ENCODE measurements at regions not wholly inside any gene's neighbourhood (a gene's known extent, or its start where the extent isn't known, plus 50 kb on each side); places are given as distances from the start of the nearest gene placed in this dataset.

GRCh38 chr16:10296956-10297340 lies 88.9 kb upstream of the ATF7IP2 start:
- TF ChIP-seq CTCF (optimal IDR thresholded peaks at IDR 0.05 in 1 of 3, IDR thresholded peaks at IDR 0.05 in 1 of 3, conservative IDR thresholded peaks at IDR 0.05 in 1 of 3; ENCODE audit: extremely low read depth in 1 of 3, insufficient read depth in 2 of 3, low read length in 3 of 3): no peak
- no peak for TF ChIP-seq EZH2 (IDR thresholded peaks at IDR 0.05; ENCODE audit: low read length)

All from keratinocyte (primary cell).